ENCODE measurements at regions not wholly inside any gene's neighbourhood (a gene's known extent, or its start where the extent isn't known, plus 50 kb on each side); places are given as distances from the start of the nearest gene placed in this dataset.

DNA sequence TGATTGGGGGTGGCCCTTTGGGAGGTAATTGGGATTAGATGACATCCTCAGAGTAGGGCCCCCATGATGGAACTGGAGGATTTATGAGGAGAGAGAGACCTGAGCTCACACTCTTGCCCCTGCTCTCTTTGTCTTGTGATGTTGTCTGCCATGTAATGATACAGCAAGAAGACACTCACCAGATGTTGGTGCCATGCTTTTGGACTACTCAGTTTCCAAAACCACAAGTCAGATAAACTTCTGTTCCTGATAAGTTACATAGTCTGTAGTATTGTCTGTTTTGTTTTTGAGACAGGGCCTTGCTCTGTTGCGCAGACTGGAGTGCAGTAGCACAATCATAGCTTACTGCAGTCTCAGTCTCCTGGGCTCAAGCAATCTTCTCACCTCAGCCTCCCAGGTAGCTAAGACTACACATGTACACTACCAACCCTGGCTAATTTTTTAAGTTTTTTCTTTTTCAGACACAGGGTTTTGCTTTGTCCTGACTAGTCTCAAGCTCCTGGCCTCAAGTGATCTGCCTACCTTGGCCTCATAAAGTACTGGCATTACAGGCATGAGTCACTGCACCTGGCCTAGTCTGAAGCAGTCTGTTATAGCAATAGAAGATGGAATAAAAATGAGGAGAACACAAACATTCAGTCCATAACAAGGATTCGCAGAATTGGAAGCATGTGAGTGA lies 115.0 kb upstream of the GALNT2 start:
- Mint-ChIP-seq H3K4me3 (no peak overlapping the region), H3K27ac (no peak overlapping the region), H3K36me3 (ENCODE audit: low read depth) (no peaks in the 10 kb centered on the region), H3K9me3 (peaks cover 11% of the 10 kb centered on the region), H3K4me1 (peaks cover 9% of the 10 kb centered on the region), H3K27me3 (peaks cover 17% of the 10 kb centered on the region)
- no peak for DNase-seq
- intact Hi-C loops (cut with micrococcal nuclease) = no loop called here

DNA sequence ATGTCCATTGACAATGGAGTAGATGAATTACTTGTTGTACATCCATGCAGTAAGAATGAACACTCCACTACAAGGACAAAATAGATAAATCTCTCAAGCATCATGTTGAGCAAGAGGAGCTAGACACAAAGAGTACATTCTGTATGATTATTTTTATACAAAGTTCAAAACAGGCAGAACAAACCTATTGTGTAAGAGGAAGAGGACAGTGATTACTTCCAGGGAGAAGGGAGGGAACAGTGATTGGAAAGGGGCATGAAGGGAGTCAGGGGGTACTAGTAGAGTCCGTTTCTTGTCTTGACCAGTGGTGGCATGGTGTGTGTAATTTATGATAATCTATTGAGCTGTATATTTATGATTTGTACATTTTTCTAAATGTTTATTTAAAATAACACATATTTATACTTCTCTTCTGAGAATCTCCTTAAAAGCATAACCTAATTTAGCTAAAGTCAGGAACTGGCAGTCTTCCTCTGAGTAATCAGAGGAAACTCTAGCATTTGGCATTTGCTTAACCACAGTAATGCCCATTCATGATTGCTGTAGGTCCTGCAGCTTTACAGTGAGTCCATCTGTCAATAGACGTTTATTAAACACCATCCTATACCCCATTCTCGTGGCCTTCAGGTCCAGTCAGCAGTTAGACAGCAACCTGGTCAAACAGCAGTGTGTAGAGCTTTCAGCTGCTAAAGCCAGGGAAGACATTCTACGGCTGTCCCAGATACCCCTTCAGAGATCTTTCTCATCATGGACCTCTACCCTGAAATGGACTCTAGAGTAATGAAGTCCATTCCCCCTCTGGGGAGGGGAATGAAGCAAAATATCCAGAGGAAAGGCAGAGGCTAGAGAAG lies 114.1 kb upstream of the GALNT2 start:
- H3K27me3 Mint-ChIP-seq = peaks cover 21% of the 10 kb centered on the region
- DNase-seq = no peak
- peaks cover 18% of the 10 kb centered on the region for H3K9me3 Mint-ChIP-seq
- no peaks in the 10 kb centered on the region for H3K36me3 Mint-ChIP-seq (ENCODE audit: low read depth)
- peaks cover 9% of the 10 kb centered on the region for H3K4me1 Mint-ChIP-seq
- no peak overlapping the region for H3K27ac Mint-ChIP-seq
- intact Hi-C loops (cut with micrococcal nuclease) = no loop called here
- no peak overlapping the region for H3K4me3 Mint-ChIP-seq

DNA sequence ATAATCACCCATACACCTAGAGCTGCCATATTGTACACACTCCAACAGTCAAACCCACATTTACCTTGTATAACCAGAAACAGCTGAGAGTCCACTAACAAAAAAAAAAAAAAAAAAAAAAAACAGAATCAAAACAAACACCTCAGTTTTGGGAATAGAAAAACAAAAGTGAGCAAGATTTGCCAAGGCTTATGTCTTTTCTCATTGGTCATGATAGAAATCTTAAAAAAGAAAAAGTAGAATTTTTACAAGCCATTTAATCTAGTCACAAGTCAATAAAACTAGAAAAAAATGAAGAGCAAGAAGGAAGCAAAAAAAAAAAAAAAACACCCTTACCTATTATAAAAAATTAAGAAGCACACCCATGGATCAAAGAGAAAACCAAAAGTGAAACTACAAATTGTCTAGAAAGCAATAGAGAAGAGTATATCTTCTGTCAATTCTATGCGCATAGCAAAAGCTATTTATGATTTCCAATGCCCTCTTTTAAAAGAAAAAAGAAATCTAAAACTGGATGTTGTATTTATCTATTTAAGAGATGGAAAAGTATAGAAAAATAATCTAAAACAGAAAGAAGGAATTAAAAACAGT lies 113.2 kb upstream of the GALNT2 start:
- intact Hi-C loops (cut with micrococcal nuclease) = no loop called here
- H3K4me1 Mint-ChIP-seq = peaks cover 9% of the 10 kb centered on the region
- H3K36me3 Mint-ChIP-seq (ENCODE audit: low read depth) = no peaks in the 10 kb centered on the region
- no peak overlapping the region for H3K4me3 Mint-ChIP-seq
- H3K27ac Mint-ChIP-seq = no peak overlapping the region
- H3K27me3 Mint-ChIP-seq = peaks cover 19% of the 10 kb centered on the region
- DNase-seq = no peak
- H3K9me3 Mint-ChIP-seq = peaks cover 18% of the 10 kb centered on the region

DNA sequence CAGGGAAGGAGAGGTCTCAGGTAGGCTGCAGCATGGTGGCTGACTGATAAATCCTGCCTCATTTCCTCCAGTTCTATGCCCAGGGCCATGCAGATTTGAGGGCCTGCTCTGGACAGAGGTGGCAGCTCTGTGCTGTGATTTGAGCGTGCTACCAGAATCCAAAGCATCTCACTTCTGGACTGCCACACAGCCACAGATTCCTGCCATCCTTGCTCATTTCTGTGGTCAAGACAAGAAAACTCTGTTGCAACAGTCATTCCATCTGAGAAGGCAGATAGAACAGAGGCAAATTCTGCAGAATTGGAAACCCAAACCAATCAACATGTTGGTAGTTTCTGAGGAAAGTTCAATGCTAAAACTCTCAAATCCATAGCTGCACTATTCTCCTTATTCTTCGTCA lies 102.8 kb upstream of the GALNT2 start:
- no peak for DNase-seq
- Mint-ChIP-seq H3K9me3 (no peaks in the 10 kb centered on the region), H3K4me3 (no peak overlapping the region), H3K27me3 (peaks cover 36% of the 10 kb centered on the region), H3K36me3 (ENCODE audit: low read depth) (no peaks in the 10 kb centered on the region), H3K27ac (no peak overlapping the region), H3K4me1 (no peaks in the 10 kb centered on the region)
- intact Hi-C loops (cut with micrococcal nuclease) = no loop called here

DNA sequence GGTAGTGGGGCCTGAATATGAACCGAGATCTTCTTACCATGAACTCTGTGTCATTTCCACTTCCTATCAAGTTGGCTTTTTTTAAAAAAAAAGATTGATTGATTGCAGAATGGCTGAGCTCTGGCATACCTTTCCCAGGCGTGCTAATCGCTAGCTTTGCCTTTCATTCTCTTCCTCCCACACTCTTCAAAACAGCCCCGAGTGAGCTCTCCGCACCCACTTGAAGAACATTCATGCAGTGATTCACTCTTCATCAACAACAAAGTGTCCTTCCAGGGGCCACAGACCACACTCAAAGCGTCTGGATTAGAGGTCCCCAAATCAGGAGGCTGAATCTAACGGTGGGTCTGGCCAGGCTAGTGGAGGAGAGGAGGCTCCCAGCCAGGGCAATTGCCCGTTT lies 96.3 kb upstream of the GALNT2 start:
- peaks cover 9% of the 10 kb centered on the region for H3K9me3 Mint-ChIP-seq
- no peaks in the 10 kb centered on the region for H3K36me3 Mint-ChIP-seq (ENCODE audit: low read depth)
- intact Hi-C loops (cut with micrococcal nuclease) = no loop called here
- peaks cover 24% of the 10 kb centered on the region for H3K27me3 Mint-ChIP-seq
- DNase-seq = no peak
- H3K4me3 Mint-ChIP-seq = no peak overlapping the region
- H3K27ac Mint-ChIP-seq = no peak overlapping the region
- H3K4me1 Mint-ChIP-seq = peaks cover 5% of the 10 kb centered on the region

DNA sequence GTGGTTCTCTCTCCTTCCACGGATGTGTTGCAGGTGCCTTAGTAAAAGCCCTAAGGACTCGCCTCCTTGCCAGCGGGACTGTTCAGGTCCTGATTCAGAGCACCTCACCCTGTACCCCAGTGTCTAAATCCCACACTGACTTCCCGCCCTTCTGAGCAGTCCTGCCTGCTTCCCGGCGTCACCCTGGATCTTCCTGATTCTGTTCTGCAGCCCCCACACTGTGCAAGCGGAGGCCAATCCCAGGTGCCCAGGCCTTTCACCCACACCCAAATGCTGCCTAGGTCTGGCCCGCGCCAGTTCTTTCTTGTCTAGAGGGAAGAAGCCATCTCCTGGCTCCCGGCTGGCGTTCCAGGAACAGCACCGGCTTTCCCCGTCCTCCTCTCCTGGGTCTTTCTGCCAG lies 95.9 kb upstream of the GALNT2 start:
- no peak for DNase-seq
- H3K4me1 Mint-ChIP-seq = peaks cover 5% of the 10 kb centered on the region
- peaks cover 23% of the 10 kb centered on the region for H3K27me3 Mint-ChIP-seq
- peaks cover 11% of the 10 kb centered on the region for H3K9me3 Mint-ChIP-seq
- no peak overlapping the region for H3K27ac Mint-ChIP-seq
- no peak overlapping the region for H3K4me3 Mint-ChIP-seq
- intact Hi-C loops (cut with micrococcal nuclease) = no loop called here
- H3K36me3 Mint-ChIP-seq (ENCODE audit: low read depth) = no peaks in the 10 kb centered on the region

DNA sequence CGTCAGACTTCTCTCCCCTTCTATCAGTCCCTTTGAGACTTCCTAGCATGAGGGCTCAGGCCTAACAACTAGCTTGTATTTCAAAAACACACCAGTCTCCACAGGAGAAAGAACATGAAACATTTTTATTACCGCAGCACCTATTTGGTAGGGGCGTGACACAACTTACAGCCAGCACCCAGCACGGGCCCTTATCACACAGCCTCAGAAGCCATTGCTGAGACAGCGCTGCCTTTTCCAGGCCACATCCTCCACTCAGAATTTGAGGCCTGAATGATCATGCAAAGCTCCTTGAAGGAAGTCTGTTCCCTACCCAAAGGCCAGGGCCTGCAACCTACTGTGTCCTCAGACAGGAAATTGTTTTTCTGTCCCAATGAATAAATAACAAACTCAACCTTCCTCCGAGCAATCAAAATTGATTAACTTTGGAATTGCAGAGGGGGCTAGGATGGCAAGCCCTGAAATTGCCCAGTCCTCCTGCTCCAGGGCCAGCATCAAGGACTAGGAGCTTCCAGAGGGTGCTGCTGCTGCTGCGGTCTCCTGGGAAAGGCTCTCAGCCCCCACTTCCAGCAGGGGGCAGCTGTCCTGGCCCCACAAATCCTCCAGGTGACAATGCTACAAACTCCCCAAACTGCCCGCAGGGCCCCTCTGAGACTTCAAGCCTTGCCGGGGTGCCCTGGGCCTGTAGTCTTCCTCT lies 94.3 kb upstream of the GALNT2 start:
- H3K9me3 Mint-ChIP-seq = peaks cover 13% of the 10 kb centered on the region
- DNase-seq = no peak

DNA sequence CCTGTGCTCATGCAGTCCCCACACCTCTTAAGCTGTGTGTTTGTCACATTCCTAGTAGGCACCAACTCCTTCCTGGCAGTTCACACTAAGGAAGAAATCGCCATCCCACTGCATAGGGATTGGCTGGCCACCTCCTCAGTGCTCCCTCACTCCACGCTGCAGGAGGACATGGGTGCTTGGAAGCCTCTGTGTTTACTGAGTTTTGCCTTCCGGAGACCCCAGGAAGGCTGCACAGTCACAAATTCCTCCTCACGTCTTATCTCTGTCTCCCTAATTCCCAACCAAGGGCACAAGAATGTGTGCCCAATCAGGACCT lies 93.8 kb upstream of the GALNT2 start:
- Mint-ChIP-seq H3K9me3 (peaks cover 13% of the 10 kb centered on the region), H3K27me3 (peaks cover 11% of the 10 kb centered on the region)
- DNase-seq = no peak

More for the DNA sequence above, 94.3 kb upstream of the GALNT2 start:
- peaks cover 5% of the 10 kb centered on the region for H3K4me1 Mint-ChIP-seq
- H3K4me3 Mint-ChIP-seq = no peak overlapping the region
- intact Hi-C loops (cut with micrococcal nuclease) = no loop called here
- H3K27ac Mint-ChIP-seq = no peak overlapping the region
- H3K27me3 Mint-ChIP-seq = peaks cover 14% of the 10 kb centered on the region
- H3K36me3 Mint-ChIP-seq (ENCODE audit: low read depth) = no peaks in the 10 kb centered on the region

DNA sequence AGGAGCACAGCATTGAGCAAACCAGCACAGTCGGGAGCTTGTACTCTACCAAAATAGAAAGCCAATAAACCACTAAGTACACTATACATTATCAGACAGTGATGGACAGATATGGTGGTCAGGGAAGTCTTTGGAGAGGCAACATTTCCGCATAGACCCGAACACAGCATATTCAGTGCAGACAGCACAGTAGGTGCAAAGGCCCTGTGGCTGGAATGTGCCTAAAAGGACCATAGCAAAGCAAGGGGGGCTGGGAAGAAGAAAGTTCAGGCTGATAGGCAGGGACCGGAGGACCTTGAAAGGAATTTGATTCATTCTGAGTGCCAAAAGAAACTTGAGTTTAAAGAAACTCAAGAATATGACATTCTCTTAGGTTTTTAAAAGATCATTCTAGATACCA lies 92.0 kb upstream of the GALNT2 start:
- Mint-ChIP-seq H3K4me1 (peaks cover 5% of the 10 kb centered on the region), H3K9me3 (peaks cover 13% of the 10 kb centered on the region), H3K36me3 (ENCODE audit: low read depth) (no peaks in the 10 kb centered on the region), H3K4me3 (no peak overlapping the region), H3K27ac (no peak overlapping the region), H3K27me3 (peaks cover 16% of the 10 kb centered on the region)
- DNase-seq = no peak
- intact Hi-C loops (cut with micrococcal nuclease) = no loop called here

More for the DNA sequence above, 93.8 kb upstream of the GALNT2 start:
- peaks cover 5% of the 10 kb centered on the region for H3K4me1 Mint-ChIP-seq
- no peaks in the 10 kb centered on the region for H3K36me3 Mint-ChIP-seq (ENCODE audit: low read depth)
- no peak overlapping the region for H3K4me3 Mint-ChIP-seq
- intact Hi-C loops (cut with micrococcal nuclease) = no loop called here
- no peak overlapping the region for H3K27ac Mint-ChIP-seq

DNA sequence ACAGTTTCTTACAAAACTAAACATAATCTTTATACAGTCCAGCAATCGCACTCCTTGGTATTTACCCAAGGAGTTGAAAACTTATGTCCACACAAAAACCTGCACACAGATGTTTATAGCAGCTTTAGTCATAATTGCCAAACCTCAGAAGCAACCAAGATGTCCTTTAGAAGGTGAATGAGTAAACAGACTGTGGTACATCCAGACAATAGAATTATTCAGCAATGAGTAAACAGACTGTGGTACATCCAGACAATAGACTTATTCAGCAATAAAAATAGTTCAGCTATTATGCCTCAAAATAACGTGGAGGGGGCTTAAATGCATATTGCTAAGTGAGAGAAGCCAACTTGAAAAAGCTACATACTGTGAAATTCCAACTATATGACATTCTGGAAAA lies 87.0 kb upstream of the GALNT2 start:
- intact Hi-C loops (cut with micrococcal nuclease) = no loop called here
- Mint-ChIP-seq H3K4me1 (no peaks in the 10 kb centered on the region), H3K36me3 (ENCODE audit: low read depth) (no peaks in the 10 kb centered on the region), H3K27me3 (peaks cover 23% of the 10 kb centered on the region), H3K9me3 (peaks cover 12% of the 10 kb centered on the region), H3K4me3 (no peak overlapping the region), H3K27ac (no peak overlapping the region)
- DNase-seq = no peak

DNA sequence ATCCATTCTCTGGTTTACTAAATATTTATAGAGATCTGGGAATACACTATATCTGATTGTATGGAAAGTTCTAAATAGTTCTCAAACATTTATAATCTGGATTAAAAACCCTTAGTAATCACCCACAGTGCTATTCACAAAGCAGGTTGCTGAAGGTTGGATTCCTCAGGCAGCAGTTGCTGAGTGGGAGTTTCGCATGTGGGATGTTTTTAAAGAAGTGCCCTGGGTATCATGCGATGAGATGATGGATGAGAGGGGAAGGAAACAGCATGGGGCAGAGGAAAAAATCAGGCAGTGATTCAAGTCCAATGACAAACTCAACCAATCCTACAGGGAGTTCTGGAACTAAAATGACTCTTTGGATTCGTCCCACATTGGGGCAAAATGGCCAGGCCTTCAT lies 85.3 kb upstream of the GALNT2 start:
- intact Hi-C loops (cut with micrococcal nuclease) = no loop called here
- DNase-seq = no peak
- Mint-ChIP-seq H3K27me3 (peaks cover 20% of the 10 kb centered on the region), H3K9me3 (no peaks in the 10 kb centered on the region), H3K4me1 (no peaks in the 10 kb centered on the region), H3K27ac (no peak overlapping the region), H3K4me3 (no peak overlapping the region), H3K36me3 (ENCODE audit: low read depth) (no peaks in the 10 kb centered on the region)

DNA sequence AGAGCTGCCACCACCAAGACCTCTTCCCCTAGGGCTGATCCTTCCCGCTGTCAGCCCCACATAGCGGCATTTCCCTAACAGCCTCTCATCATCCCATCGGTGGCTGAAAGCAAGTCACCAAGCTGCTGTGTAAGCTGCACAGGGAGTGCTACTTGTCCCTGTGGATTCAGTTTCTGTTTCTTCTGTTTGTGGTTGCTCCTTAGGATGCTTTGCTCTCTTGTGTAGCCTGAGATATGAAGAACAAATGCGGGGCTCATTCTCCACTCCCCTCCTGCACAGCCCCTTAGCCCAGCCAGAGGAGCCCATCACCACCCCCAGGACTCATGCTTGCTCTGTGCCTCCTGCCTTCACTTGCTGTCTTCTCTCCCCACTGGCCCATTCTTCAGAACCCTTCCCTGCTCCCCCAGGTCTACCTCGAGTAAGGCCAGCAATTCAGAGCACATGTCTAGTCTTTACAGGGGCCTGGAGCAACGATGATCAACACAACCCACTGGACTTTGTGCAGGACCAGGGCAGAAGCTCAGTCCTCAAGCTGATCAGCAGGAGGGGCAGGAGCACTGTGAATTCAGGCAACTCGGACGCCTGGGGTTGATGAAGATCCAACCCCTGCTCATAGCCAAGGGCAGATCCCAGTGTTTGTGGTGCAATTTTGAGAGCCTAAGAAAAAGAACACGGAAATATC lies 82.6 kb upstream of the GALNT2 start:
- Mint-ChIP-seq H3K4me3 (no peak overlapping the region), H3K27me3 (peaks cover 13% of the 10 kb centered on the region), H3K9me3 (no peaks in the 10 kb centered on the region), H3K27ac (no peak overlapping the region), H3K4me1 (no peaks in the 10 kb centered on the region), H3K36me3 (ENCODE audit: low read depth) (no peaks in the 10 kb centered on the region)
- intact Hi-C loops (cut with micrococcal nuclease) = no loop called here
- DNase-seq = no peak

DNA sequence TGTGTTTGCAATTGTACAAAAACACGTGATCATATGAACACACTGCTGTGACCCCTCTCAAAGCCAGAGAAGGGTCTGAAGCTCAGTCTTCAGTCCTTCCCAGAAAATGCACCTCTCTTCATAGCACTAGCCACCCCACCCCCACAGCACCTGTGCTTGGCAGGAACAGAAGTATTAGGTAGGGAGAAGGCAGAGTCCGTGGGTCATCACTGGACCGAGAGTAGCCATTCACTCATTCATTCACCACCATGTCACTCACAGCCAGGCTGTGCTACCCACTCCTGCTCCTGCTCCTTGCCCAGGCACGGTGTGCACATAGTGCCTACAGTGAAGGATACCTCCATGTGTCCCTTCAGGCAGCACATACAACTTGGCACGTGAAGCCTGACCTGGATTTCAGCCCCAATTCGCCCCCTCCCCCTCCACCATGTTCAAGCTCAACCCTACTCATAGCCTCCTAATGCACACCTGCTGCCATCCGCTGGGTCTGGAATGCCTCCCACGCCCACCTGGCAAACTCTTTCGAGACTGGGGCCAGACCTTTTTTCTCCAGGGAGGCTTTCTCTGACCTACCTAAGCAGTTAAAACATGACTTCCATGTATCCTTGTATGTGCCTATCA lies 81.9 kb upstream of the GALNT2 start:
- no peak overlapping the region for H3K4me3 Mint-ChIP-seq
- H3K9me3 Mint-ChIP-seq = no peaks in the 10 kb centered on the region
- no peaks in the 10 kb centered on the region for H3K36me3 Mint-ChIP-seq (ENCODE audit: low read depth)
- H3K27ac Mint-ChIP-seq = no peak overlapping the region
- intact Hi-C loops (cut with micrococcal nuclease) = no loop called here
- H3K27me3 Mint-ChIP-seq = peaks cover 10% of the 10 kb centered on the region
- DNase-seq = no peak
- H3K4me1 Mint-ChIP-seq = no peaks in the 10 kb centered on the region

All from activated CD4-positive, alpha-beta T cell treated with anti-CD3 and anti-CD28 coated beads, Interleukin-2, amount 10 ng/mL, durations not matched to agents 24 days and 14 days (primary cell).